SK-N-SH (cell line): ENCODE measurements at regions not wholly inside any gene's neighbourhood (a gene's known extent, or its start where the extent isn't known, plus 50 kb on each side); places are given as distances from the start of the nearest gene placed in this dataset.

Experiments used
- CTCF ChIA-PET: fragments of 300-600, 350-600 bp; formaldehyde crosslinking; extraction: SDS; loops from one replicate; lab custom pipeline; 2021; lab: Yijun Ruan, JAX
- POLR2A ChIA-PET: fragments of 350-600 bp; sonication (Branson Sonifier 250); formaldehyde crosslinking; extraction: SDS; loops from one replicate; lab custom pipeline; 2020; ENCODE audit warnings: antibody characterized with exemption, inconsistent platforms; lab: Yijun Ruan, JAX
- DNase-seq: peaks from one replicate; pipeline ENCODE4 v3.0.0; 2012
- H2AFZ ChIP-seq: fragments of 200-600 bp; sonication (generic); 2 replicates; pipeline ENCODE4 v1.8.1; 2016; ENCODE audit warnings: antibody characterized with exemption, mild to moderate bottlenecking, low read depth
- H3F3A ChIP-seq: fragments of 200-600 bp; sonication (generic); replicated peaks from 2 replicates; pipeline ENCODE3; 2016; ENCODE audit warnings: antibody characterized with exemption, mild to moderate bottlenecking; ENCODE audit not compliant: insufficient read depth
- H3K27ac ChIP-seq, 2 experiments: fragments of 200-500 bp in 1 of 2; fragments of 200-600 bp in 1 of 2; sonication (Bioruptor generic) in 1 of 2; sonication (generic), shearing (Covaris generic) in 1 of 2; 2 replicates each; pipeline versions ENCODE4 v1.5.1 to v1.6.1; 2014 to 2016; ENCODE audit warnings: low read depth in 2 of 2, inconsistent platforms in 1 of 2, low read length in 1 of 2, mild to moderate bottlenecking in 1 of 2, mixed read lengths in 1 of 2
- H3K27me3 ChIP-seq: fragments of 200-600 bp; sonication (generic), shearing (Covaris generic); 2 replicates; pipeline ENCODE4 v1.6.1; 2016; ENCODE audit warnings: mixed run types; ENCODE audit not compliant: insufficient read depth
- H3K36me3 ChIP-seq, 2 experiments: fragments of 200-500 bp in 1 of 2; fragments of 200-600 bp in 1 of 2; sonication (Bioruptor generic) in 1 of 2; sonication (generic) in 1 of 2; replicated peaks in 1 of 2; 2 replicates each; pipeline versions ENCODE3 to v1.5.1; 2014 to 2016; ENCODE audit warnings: low read length in 1 of 2, mild to moderate bottlenecking in 1 of 2; ENCODE audit not compliant: insufficient read depth in 2 of 2, control insufficient read depth in 1 of 2
- H3K4me1 ChIP-seq, 2 experiments: fragments of 200-500 bp in 1 of 2; fragments of 200-600 bp in 1 of 2; sonication (Bioruptor generic) in 1 of 2; sonication (generic), shearing (Covaris generic) in 1 of 2; 2 replicates each; pipeline versions ENCODE4 v1.5.1 to v1.6.1; 2014 to 2016; ENCODE audit warnings: low read depth in 1 of 2, low read length in 1 of 2, mixed run types in 1 of 2; ENCODE audit not compliant: insufficient read depth in 2 of 2, control insufficient read depth in 1 of 2
- H3K4me2 ChIP-seq: fragments of 200-600 bp; sonication (generic), shearing (Covaris generic); 2 replicates; pipeline ENCODE4 v1.6.1; 2017; ENCODE audit warnings: mixed run types
- H3K4me3 ChIP-seq, 2 experiments: fragments of 200-500 bp in 1 of 2; fragments of 200-600 bp in 1 of 2; sonication (Bioruptor generic) in 1 of 2; sonication (generic), shearing (Covaris generic) in 1 of 2; 2 replicates each; pipeline versions ENCODE4 v1.5.1 to v1.8.1; 2014 to 2016; ENCODE audit warnings: low read depth in 2 of 2, inconsistent platforms in 1 of 2, low read length in 1 of 2, mild to moderate bottlenecking in 1 of 2, mixed read lengths in 1 of 2, moderate library complexity in 1 of 2
- H3K79me2 ChIP-seq: fragments of 200-600 bp; sonication (generic); 2 replicates; pipeline ENCODE4 v1.8.1; 2017; ENCODE audit warnings: mild to moderate bottlenecking; ENCODE audit not compliant: insufficient read depth
- H3K9ac ChIP-seq: fragments of 200-600 bp; sonication (generic); 2 replicates; pipeline ENCODE4 v1.6.1; 2017; ENCODE audit warnings: mixed run types
- H3K9me2 ChIP-seq: fragments of 200-600 bp; sonication (generic); 2 replicates; pipeline ENCODE4 v1.6.1; 2017; ENCODE audit warnings: mixed run types
- H3K9me3 ChIP-seq: fragments of 200-600 bp; sonication (generic); 2 replicates; pipeline ENCODE4 v1.6.1; 2017; ENCODE audit warnings: mixed run types, mild to moderate bottlenecking, moderate library complexity
- H4K20me1 ChIP-seq: fragments of 200-600 bp; sonication (generic); 2 replicates; pipeline ENCODE4 v1.6.1; 2017; ENCODE audit warnings: mild to moderate bottlenecking, mixed run types; ENCODE audit not compliant: insufficient read depth
- CHD2 ChIP-seq: fragments of 150-350 bp; IDR thresholded peaks from 2 replicates; pipeline ENCODE4 v1.6.1; 2018; ENCODE audit warnings: low read length; ENCODE audit not compliant: partially characterized antibody
- ELF1 ChIP-seq: IDR thresholded peaks from 2 replicates; pipeline ENCODE4 v1.4.0; 2012
- EP300 ChIP-seq, 2 experiments: IDR thresholded peaks; 2 replicates each; pipeline versions ENCODE4 v1.4.0 to v1.6.1; 2012; ENCODE audit warnings: borderline replicate concordance in 1 of 2, low read depth in 1 of 2, low read length in 1 of 2
- FOXM1 ChIP-seq: IDR thresholded peaks from 2 replicates; pipeline ENCODE4 v1.4.0; 2012; ENCODE audit warnings: low read depth, mild to moderate bottlenecking
- GABPA ChIP-seq: IDR thresholded peaks from 2 replicates; pipeline ENCODE4 v1.4.0; 2012; ENCODE audit warnings: low read depth, mild to moderate bottlenecking
- GATA2 ChIP-seq: sonication (generic); formaldehyde crosslinking; IDR thresholded peaks from 2 replicates; pipeline ENCODE4 v1.5.0; 2020; ENCODE audit warnings: mild to moderate bottlenecking, missing genetic modification reagents
- JUND ChIP-seq: IDR thresholded peaks from 2 replicates; pipeline ENCODE4 v1.4.0; 2012
- MEF2A ChIP-seq: IDR thresholded peaks from 2 replicates; pipeline ENCODE4 v1.4.0; 2012; ENCODE audit warnings: low read depth, borderline replicate concordance
- NFIC ChIP-seq: IDR thresholded peaks from 2 replicates; pipeline ENCODE4 v1.4.0; 2012; ENCODE audit warnings: borderline replicate concordance
- NRF1 ChIP-seq: IDR thresholded peaks from 2 replicates; pipeline ENCODE4 v1.6.1; 2012; ENCODE audit warnings: low read depth, mild to moderate bottlenecking, low read length
- POLR2AphosphoS5 ChIP-seq: IDR thresholded peaks from 2 replicates; pipeline ENCODE4 v1.6.1; 2012; ENCODE audit warnings: low read depth, low read length
- RFX5 ChIP-seq: IDR thresholded peaks from 2 replicates; pipeline ENCODE4 v1.6.1; 2012; ENCODE audit warnings: mild to moderate bottlenecking, improper control_type of control experiment, low read length
- TAF1 ChIP-seq: IDR thresholded peaks from 2 replicates; pipeline ENCODE4 v1.6.1; 2012; ENCODE audit warnings: low read depth, mild to moderate bottlenecking, low read length, moderate library complexity, borderline replicate concordance
- TEAD4 ChIP-seq: IDR thresholded peaks from 2 replicates; pipeline ENCODE4 v1.4.0; 2012; ENCODE audit warnings: mild to moderate bottlenecking, borderline replicate concordance; ENCODE audit not compliant: insufficient read depth
- YY1 ChIP-seq: IDR thresholded peaks from 2 replicates; pipeline ENCODE4 v1.4.0; 2012; ENCODE audit warnings: low read depth, mild to moderate bottlenecking
- WGBS: methylation state at CpG from one replicate; pipeline ENCODE4 v1.1.6; 2017; ENCODE audit warnings: low lambda C conversion rate; 5-methylcytosine and 5-hydroxymethylcytosine counted together
- TF ChIP-seq, protein P1 (sequence below): IDR thresholded peaks from 2 replicates; pipeline ENCODE4 v1.6.1; 2012; ENCODE audit warnings: mild to moderate bottlenecking, low read depth, low read length, moderate library complexity
- TF ChIP-seq, protein P2 (sequence below): IDR thresholded peaks from 2 replicates; pipeline ENCODE4 v1.4.0; 2012; ENCODE audit warnings: low read depth, borderline replicate concordance
- TF ChIP-seq, protein P3 (sequence below): fragments of 150-350 bp; IDR thresholded peaks from 2 replicates; pipeline ENCODE4 v1.6.1; 2016; ENCODE audit warnings: mild to moderate bottlenecking, low read depth, low read length
- TF ChIP-seq, protein P4 (sequence below): fragments of 150-350 bp; IDR thresholded peaks from 2 replicates; pipeline ENCODE4 v1.6.1; 2017; ENCODE audit warnings: antibody characterized with exemption, low read length, low read depth, borderline replicate concordance
- TF ChIP-seq, protein P5 (sequence below): IDR thresholded peaks from 2 replicates; pipeline ENCODE4 v1.4.0; 2012; ENCODE audit warnings: low read depth, borderline replicate concordance

DNA sequence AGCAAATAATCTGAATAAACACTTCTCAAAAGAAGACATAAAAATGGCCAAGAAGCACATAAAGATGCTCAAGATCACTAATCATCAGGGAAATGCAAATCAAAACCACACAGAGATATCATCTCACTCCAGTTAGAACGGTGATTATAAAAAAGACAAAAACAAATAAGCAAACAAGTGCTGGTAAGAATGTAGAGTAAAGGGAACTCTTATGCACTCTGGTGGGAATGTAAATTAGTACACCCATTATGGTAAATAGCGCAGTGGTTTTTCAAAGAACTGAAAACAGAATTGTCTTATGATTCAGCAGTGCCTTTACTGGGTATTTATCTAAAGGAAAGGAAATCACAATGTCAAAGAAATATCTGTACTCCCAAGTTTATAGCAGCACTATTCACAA, 343.2 kb downstream of the HAPSTR1 start (continued):
- TF ChIP-seq, protein P1, sequence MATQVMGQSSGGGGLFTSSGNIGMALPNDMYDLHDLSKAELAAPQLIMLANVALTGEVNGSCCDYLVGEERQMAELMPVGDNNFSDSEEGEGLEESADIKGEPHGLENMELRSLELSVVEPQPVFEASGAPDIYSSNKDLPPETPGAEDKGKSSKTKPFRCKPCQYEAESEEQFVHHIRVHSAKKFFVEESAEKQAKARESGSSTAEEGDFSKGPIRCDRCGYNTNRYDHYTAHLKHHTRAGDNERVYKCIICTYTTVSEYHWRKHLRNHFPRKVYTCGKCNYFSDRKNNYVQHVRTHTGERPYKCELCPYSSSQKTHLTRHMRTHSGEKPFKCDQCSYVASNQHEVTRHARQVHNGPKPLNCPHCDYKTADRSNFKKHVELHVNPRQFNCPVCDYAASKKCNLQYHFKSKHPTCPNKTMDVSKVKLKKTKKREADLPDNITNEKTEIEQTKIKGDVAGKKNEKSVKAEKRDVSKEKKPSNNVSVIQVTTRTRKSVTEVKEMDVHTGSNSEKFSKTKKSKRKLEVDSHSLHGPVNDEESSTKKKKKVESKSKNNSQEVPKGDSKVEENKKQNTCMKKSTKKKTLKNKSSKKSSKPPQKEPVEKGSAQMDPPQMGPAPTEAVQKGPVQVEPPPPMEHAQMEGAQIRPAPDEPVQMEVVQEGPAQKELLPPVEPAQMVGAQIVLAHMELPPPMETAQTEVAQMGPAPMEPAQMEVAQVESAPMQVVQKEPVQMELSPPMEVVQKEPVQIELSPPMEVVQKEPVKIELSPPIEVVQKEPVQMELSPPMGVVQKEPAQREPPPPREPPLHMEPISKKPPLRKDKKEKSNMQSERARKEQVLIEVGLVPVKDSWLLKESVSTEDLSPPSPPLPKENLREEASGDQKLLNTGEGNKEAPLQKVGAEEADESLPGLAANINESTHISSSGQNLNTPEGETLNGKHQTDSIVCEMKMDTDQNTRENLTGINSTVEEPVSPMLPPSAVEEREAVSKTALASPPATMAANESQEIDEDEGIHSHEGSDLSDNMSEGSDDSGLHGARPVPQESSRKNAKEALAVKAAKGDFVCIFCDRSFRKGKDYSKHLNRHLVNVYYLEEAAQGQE = no peak
- TF ChIP-seq YY1 (no peak), GABPA (no peak), NFIC (no peak)

DNA sequence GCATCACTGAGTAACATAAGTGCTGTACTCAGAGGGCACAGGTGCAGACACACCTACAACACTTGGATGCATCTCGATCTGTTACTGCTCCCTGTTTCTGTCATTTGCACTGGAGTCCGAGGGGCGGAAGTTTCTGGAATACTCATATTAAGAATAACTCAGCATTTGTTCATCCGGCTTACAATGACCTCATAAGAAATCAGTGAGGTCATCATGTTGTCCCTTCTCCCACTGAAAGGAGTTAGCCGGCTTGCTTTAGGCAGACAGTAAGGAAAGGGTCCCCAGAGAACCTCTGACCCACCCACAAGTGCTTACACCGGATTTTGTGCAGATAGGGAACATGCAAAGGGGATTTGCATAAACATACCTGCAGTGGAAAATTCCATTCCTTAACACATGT, 344.7 kb downstream of the HAPSTR1 start:
- no peaks in the 10 kb centered on the region for H3K9me3 ChIP-seq
- no peak for DNase-seq
- no peak overlapping the region for H3K4me3 ChIP-seq
- CTCF ChIA-PET = no interaction called here
- POLR2A ChIA-PET = no interaction called here
- H3K9ac ChIP-seq = no peak overlapping the region
- H3K4me1 ChIP-seq = no peaks in the 10 kb centered on the region; a peak in 1 of 4 replicates
- 37% methylated on average over 6 of the region's 6 CpGs for WGBS
- no peaks in the 10 kb centered on the region for H3K79me2 ChIP-seq
- no peak overlapping the region for H3K27ac ChIP-seq
- no peaks in the 10 kb centered on the region for H4K20me1 ChIP-seq
- TF ChIP-seq, protein P2, sequence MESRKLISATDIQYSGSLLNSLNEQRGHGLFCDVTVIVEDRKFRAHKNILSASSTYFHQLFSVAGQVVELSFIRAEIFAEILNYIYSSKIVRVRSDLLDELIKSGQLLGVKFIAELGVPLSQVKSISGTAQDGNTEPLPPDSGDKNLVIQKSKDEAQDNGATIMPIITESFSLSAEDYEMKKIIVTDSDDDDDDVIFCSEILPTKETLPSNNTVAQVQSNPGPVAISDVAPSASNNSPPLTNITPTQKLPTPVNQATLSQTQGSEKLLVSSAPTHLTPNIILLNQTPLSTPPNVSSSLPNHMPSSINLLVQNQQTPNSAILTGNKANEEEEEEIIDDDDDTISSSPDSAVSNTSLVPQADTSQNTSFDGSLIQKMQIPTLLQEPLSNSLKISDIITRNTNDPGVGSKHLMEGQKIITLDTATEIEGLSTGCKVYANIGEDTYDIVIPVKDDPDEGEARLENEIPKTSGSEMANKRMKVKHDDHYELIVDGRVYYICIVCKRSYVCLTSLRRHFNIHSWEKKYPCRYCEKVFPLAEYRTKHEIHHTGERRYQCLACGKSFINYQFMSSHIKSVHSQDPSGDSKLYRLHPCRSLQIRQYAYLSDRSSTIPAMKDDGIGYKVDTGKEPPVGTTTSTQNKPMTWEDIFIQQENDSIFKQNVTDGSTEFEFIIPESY = no peak
- TF ChIP-seq NFIC = no peak
- TF ChIP-seq RFX5 = no peak
- no peak for TF ChIP-seq TAF1
- TF ChIP-seq EP300 (IDR thresholded peaks at IDR 0.05; ENCODE audit: borderline replicate concordance in 1 of 2, low read depth in 1 of 2, low read length in 1 of 2) = no peak
- no peak for TF ChIP-seq GABPA
- TF ChIP-seq GATA2 (CRISPR knock-in tag) = no peak
- no peak for TF ChIP-seq ELF1
- no peak for TF ChIP-seq TEAD4
- TF ChIP-seq, protein P3, sequence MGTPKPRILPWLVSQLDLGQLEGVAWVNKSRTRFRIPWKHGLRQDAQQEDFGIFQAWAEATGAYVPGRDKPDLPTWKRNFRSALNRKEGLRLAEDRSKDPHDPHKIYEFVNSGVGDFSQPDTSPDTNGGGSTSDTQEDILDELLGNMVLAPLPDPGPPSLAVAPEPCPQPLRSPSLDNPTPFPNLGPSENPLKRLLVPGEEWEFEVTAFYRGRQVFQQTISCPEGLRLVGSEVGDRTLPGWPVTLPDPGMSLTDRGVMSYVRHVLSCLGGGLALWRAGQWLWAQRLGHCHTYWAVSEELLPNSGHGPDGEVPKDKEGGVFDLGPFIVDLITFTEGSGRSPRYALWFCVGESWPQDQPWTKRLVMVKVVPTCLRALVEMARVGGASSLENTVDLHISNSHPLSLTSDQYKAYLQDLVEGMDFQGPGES = no peak
- TF ChIP-seq FOXM1 = no peak
- TF ChIP-seq YY1 = no peak
- TF ChIP-seq, protein P4, sequence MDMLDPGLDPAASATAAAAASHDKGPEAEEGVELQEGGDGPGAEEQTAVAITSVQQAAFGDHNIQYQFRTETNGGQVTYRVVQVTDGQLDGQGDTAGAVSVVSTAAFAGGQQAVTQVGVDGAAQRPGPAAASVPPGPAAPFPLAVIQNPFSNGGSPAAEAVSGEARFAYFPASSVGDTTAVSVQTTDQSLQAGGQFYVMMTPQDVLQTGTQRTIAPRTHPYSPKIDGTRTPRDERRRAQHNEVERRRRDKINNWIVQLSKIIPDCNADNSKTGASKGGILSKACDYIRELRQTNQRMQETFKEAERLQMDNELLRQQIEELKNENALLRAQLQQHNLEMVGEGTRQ = no peak
- TF ChIP-seq MEF2A = no peak
- no peak for TF ChIP-seq JUND
- TF ChIP-seq POLR2AphosphoS5 = no peak
- no peak for TF ChIP-seq NRF1
- TF ChIP-seq, protein P5, sequence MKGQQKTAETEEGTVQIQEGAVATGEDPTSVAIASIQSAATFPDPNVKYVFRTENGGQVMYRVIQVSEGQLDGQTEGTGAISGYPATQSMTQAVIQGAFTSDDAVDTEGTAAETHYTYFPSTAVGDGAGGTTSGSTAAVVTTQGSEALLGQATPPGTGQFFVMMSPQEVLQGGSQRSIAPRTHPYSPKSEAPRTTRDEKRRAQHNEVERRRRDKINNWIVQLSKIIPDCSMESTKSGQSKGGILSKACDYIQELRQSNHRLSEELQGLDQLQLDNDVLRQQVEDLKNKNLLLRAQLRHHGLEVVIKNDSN = no peak
- TF ChIP-seq, protein P1 = no peak
- TF ChIP-seq CHD2 = no peak
- no peaks in the 10 kb centered on the region for H3F3A ChIP-seq
- H3K4me2 ChIP-seq = no peak overlapping the region
- H2AFZ ChIP-seq = no peak overlapping the region
- H3K9me2 ChIP-seq = no peaks in the 10 kb centered on the region
- no peaks in the 10 kb centered on the region for H3K27me3 ChIP-seq
- H3K36me3 ChIP-seq = no peaks in the 10 kb centered on the region
